Cardiac fibroblast (primary cell): ENCODE measurements at regions not wholly inside any gene's neighbourhood (a gene's known extent, or its start where the extent isn't known, plus 50 kb on each side); places are given as distances from the start of the nearest gene placed in this dataset.

Experiments used
- DNase-seq, 2 donors: peaks; one replicate each; pipeline versions ENCODE4 v3.0.0 to v3.0.0-alpha.2; 2010; ENCODE audit warnings: low read depth in 2 of 2
- H3K4me3 ChIP-seq, 2 donors: replicated peaks in 1 of 2; 1 replicate in 1 of 2; 2 replicates in 1 of 2; pipeline ENCODE4 v1.5.1; 2011; ENCODE audit warnings: low read depth in 2 of 2, low read length in 2 of 2, mild to moderate bottlenecking in 2 of 2, moderate library complexity in 1 of 2
- TF ChIP-seq, protein P1 (sequence below): IDR thresholded peaks from one replicate; pipeline ENCODE4 v1.5.1; 2011; ENCODE audit warnings: low read depth, mild to moderate bottlenecking, low read length, inconsistent platforms

DNA sequence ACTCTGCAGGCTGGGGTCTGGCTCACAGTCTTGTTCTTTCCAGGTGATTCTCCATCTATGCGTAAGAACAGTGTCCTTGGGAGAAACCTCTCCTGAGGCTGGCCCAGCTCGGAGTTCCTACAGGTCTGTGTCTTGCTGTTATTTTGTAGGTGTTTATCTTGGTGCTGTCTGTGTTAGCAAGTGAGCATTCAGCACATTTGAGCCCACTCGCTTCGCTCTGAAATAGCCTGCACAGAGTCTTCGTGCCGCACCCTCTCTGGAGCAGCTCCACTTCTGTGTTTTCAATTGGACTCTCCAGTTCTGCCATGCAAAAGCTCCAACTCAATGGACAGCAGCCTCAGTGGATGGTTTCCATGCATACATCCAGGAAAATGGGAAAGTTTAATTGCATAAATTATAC, 378.2 kb upstream of the ST6GAL2 start:
- TF ChIP-seq, protein P1, sequence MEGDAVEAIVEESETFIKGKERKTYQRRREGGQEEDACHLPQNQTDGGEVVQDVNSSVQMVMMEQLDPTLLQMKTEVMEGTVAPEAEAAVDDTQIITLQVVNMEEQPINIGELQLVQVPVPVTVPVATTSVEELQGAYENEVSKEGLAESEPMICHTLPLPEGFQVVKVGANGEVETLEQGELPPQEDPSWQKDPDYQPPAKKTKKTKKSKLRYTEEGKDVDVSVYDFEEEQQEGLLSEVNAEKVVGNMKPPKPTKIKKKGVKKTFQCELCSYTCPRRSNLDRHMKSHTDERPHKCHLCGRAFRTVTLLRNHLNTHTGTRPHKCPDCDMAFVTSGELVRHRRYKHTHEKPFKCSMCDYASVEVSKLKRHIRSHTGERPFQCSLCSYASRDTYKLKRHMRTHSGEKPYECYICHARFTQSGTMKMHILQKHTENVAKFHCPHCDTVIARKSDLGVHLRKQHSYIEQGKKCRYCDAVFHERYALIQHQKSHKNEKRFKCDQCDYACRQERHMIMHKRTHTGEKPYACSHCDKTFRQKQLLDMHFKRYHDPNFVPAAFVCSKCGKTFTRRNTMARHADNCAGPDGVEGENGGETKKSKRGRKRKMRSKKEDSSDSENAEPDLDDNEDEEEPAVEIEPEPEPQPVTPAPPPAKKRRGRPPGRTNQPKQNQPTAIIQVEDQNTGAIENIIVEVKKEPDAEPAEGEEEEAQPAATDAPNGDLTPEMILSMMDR = no peak
- DNase-seq = no peak
- H3K4me3 ChIP-seq = no peak overlapping the region

DNA sequence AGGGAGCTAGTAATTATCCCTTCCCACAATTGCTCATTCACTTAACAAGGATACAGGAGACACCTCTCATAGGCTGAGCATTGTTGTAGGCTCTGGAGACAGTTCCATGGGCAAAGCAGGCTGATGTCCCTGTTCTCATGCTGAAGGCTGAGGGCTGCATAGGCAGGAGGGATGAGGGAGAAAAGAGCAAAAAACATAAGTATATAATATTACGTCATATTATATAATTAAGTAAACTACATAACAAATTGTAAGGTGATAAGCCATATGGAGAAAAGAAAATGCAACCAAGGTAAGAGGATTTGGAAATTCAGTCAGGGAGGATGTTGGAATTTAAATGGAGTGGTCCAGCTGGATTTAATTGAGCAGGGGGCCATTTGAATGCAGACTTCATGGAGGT, 380.6 kb upstream of the ST6GAL2 start:
- DNase-seq = no peak
- TF ChIP-seq, protein P1 = no peak
- H3K4me3 ChIP-seq = no peak overlapping the region

DNA sequence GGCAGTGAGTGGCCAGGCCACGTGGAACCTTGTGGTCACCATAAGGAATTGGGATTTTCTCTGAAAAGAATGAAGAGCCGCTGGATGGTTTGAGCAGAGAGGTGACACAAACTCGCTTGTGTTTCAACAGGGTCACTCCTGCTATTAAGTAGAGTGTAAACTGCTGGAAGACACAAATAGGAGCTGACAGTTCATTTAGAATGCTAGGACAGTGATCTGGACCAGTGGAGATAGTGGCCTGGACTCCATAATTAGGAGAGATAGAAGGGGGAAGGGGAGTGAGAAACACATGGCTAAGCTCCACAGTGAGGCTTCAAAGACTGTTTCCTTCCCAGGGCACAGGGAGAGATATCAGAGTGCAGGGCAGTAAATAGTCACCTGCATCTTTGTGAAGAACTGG, 381.1 kb upstream of the ST6GAL2 start:
- TF ChIP-seq, protein P1 = no peak
- DNase-seq = no peak
- no peak overlapping the region for H3K4me3 ChIP-seq

DNA sequence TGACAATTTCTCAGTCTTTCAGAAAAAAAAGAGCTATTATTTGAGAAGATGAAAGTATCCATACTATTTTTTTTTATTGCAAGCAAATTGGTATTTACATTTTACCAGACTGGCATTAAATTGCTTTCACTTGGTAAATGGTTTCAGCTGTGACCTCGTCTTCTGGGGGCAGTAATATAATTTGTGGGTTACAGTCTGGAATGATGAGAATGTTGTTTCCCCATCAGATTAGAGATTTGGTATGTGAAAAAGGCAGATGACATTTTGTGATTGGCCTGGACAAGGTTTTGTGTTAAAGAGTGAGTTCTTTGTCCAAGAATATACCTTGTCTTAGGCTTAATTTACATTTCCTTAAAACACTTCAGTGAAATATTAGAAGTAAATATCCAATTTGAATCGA, 390.1 kb upstream of the ST6GAL2 start:
- TF ChIP-seq, protein P1 = no peak
- H3K4me3 ChIP-seq = no peak overlapping the region
- no peak for DNase-seq

DNA sequence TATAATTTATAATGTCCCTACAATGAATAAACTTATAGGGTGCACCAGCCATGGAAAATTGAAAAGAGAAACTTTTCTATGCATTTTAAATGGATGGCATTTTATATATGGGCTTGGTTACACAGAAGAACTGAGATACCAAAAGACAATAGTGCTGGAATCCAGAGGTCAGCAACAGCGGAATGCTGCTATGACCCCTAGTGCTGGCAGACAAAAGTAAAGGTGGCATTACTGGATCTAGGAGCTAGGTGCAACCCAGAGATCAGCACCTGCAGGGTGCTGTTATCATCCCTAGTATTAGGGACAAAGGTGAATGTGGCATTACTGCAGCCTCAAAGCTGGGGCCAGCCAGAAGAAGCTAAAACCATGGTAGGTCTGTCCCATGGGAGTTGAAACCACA, 392.7 kb upstream of the ST6GAL2 start:
- no peak overlapping the region for H3K4me3 ChIP-seq
- no peak for DNase-seq
- TF ChIP-seq, protein P1 = no peak

DNA sequence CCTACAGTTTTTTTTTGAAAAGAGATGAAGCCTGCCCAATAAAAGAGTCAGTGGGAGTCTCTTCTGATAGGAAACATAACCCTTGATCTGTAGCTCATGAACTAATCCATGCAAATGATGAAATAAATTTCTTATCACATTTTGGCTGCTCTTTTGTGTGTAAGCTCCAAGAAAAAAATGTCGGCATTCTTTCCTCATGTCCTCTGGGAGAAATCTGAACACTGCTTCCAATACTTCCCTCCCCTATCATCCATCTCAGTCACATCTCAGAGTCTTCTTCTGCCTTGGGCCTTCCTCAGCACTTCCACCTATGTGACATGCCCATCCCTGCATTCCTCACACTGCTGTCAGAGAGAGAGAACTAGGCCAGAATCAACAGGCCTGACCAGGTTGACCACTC, 395.7 kb upstream of the ST6GAL2 start:
- TF ChIP-seq, protein P1 = no peak
- no peak overlapping the region for H3K4me3 ChIP-seq
- peak in 1 of 2 donors; percentile 12 for DNase-seq

DNA sequence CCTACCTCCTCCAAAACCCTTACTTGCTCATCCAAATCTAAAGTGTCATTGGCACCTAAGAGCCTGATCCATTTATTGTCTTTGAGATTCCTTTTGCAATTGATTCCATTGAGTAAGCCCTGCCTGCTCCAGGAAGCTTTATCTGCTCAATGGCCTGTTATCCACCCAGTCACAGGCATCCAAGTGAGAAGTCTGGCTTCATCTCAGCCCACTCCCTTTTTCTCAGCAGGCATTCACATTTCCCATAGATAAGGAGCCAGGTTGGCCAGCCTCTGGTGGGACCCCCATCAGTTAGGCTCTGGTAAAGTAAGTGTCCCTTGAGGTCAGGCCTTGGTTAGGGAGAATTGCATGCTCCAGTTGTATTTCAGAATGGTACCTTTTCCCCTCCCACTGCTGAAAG, 396.2 kb upstream of the ST6GAL2 start:
- no peak for DNase-seq

More for the DNA sequence above, 396.2 kb upstream of the ST6GAL2 start:
- no peak overlapping the region for H3K4me3 ChIP-seq
- TF ChIP-seq, protein P1 = no peak
